ENCODE measurements at regions not wholly inside any gene's neighbourhood (a gene's known extent, or its start where the extent isn't known, plus 50 kb on each side); places are given as distances from the start of the nearest gene placed in this dataset.

DNA sequence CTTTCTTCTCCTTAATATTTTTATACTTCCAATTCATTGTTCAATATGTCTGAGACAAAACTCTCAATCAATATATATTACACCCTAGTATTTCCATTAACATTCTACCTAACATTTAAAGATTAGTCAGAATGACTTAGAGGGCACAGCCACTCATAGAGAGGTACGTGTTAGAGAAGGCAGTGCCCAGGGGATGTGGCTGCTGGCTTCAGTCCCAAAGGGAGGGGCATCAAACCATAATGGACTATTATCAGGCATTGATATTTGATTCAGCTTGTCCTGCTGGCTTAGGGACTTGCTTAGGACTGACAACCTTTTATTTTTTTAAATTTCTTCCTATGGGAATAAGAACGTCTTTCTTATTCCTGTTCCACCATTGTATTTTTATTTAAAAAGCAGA, 1392.0 kb upstream of the ATXN8OS start:
- H3K4me1 ChIP-seq (ENCODE audit: control insufficient read depth, insufficient read depth, low read length) = no peaks in the 10 kb centered on the region
- H3K27ac ChIP-seq (ENCODE audit: control insufficient read depth, insufficient read depth) = no peak overlapping the region
- 0% methylated on average over 2 of the region's 2 CpGs for WGBS (ENCODE audit: insufficient coverage, insufficient replicate concordance, low lambda C conversion rate, missing lambda C conversion rate)
- in situ Hi-C loops (cut with MboI) (no loop called here), intact Hi-C loops (cut with micrococcal nuclease; ENCODE audit: unreplicated experiment) (no loop called here)
- ATAC-seq (peak; percentile 32; the same call in 2 of the 3 replicates), FAIRE-seq (no peak), DNase-seq (ENCODE audit: low read depth, low spot score) (no peak)
- no peaks in the 10 kb centered on the region for H3K9me3 ChIP-seq (replicated peaks; ENCODE audit: control insufficient read depth, insufficient read depth, low read length)
- ChIA-PET SMC1A (ENCODE audit: uncharacterized antibody, unreplicated experiment) (no interaction called here), CTCF (no interaction called here), RAD21 (ENCODE audit: unreplicated experiment) (no interaction called here), POLR2A (no interaction called here)
- H3K79me2 ChIP-seq (ENCODE audit: control insufficient read depth, insufficient read depth, low read length) = no peaks in the 10 kb centered on the region
- no TSS peak for BruUV-seq (replicated peaks)
- H3K27me3 ChIP-seq (replicated peaks in 1 of 2; ENCODE audit: control insufficient read depth in 2 of 2, insufficient read depth in 2 of 2, low read length in 1 of 2) = no peaks in the 10 kb centered on the region
- no peaks in the 10 kb centered on the region for H4K20me1 ChIP-seq (ENCODE audit: control insufficient read depth, insufficient read depth)
- no peak overlapping the region for H3K4me3 ChIP-seq
- H3K36me3 ChIP-seq (ENCODE audit: control insufficient read depth in 2 of 2, insufficient read depth in 2 of 2, low read length in 1 of 2) = no peaks in the 10 kb centered on the region
- no peak overlapping the region for H2AFZ ChIP-seq (ENCODE audit: control insufficient read depth, low read depth, low read length)
- TF ChIP-seq, protein P1, sequence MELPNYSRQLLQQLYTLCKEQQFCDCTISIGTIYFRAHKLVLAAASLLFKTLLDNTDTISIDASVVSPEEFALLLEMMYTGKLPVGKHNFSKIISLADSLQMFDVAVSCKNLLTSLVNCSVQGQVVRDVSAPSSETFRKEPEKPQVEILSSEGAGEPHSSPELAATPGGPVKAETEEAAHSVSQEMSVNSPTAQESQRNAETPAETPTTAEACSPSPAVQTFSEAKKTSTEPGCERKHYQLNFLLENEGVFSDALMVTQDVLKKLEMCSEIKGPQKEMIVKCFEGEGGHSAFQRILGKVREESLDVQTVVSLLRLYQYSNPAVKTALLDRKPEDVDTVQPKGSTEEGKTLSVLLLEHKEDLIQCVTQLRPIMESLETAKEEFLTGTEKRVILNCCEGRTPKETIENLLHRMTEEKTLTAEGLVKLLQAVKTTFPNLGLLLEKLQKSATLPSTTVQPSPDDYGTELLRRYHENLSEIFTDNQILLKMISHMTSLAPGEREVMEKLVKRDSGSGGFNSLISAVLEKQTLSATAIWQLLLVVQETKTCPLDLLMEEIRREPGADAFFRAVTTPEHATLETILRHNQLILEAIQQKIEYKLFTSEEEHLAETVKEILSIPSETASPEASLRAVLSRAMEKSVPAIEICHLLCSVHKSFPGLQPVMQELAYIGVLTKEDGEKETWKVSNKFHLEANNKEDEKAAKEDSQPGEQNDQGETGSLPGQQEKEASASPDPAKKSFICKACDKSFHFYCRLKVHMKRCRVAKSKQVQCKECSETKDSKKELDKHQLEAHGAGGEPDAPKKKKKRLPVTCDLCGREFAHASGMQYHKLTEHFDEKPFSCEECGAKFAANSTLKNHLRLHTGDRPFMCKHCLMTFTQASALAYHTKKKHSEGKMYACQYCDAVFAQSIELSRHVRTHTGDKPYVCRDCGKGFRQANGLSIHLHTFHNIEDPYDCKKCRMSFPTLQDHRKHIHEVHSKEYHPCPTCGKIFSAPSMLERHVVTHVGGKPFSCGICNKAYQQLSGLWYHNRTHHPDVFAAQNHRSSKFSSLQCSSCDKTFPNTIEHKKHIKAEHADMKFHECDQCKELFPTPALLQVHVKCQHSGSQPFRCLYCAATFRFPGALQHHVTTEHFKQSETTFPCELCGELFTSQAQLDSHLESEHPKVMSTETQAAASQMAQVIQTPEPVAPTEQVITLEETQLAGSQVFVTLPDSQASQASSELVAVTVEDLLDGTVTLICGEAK (IDR thresholded peaks at IDR 0.05; ENCODE audit: borderline replicate concordance) = no peak
- no peak for TF ChIP-seq SMARCA5 (IDR thresholded peaks at IDR 0.05)
- no peak for TF ChIP-seq CREB1 (IDR thresholded peaks at IDR 0.05; ENCODE audit: low read depth)
- TF ChIP-seq SKIL (IDR thresholded peaks at IDR 0.05; ENCODE audit: low read depth, poor library complexity, severe bottlenecking) = no peak
- TF ChIP-seq MYB (IDR thresholded peaks at IDR 0.05; ENCODE audit: borderline replicate concordance, low read depth, low read length) = no peak
- TF ChIP-seq, protein P2, sequence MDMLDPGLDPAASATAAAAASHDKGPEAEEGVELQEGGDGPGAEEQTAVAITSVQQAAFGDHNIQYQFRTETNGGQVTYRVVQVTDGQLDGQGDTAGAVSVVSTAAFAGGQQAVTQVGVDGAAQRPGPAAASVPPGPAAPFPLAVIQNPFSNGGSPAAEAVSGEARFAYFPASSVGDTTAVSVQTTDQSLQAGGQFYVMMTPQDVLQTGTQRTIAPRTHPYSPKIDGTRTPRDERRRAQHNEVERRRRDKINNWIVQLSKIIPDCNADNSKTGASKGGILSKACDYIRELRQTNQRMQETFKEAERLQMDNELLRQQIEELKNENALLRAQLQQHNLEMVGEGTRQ (IDR thresholded peaks at IDR 0.05; ENCODE audit: borderline replicate concordance, low read depth, low read length) = no peak
- no peak for TF ChIP-seq SMC3 (IDR thresholded peaks at IDR 0.05; ENCODE audit: borderline replicate concordance, low read length)
- no peak for TF ChIP-seq CHD4 (IDR thresholded peaks at IDR 0.05)
- TF ChIP-seq BACH1 (IDR thresholded peaks at IDR 0.05; ENCODE audit: borderline replicate concordance) = no peak
- no peak for TF ChIP-seq BCL11A (IDR thresholded peaks at IDR 0.05; ENCODE audit: low read depth, low read length)
- TF ChIP-seq CBX3 (IDR thresholded peaks at IDR 0.05; ENCODE audit: borderline replicate concordance, low read depth) = no peak
- no peak for TF ChIP-seq POLR2AphosphoS5 (IDR thresholded peaks at IDR 0.05; ENCODE audit: low read length)
- TF ChIP-seq CHD2 (IDR thresholded peaks at IDR 0.05; ENCODE audit: borderline replicate concordance, low read depth, low read length) = no peak
- no peak for TF ChIP-seq NBN (IDR thresholded peaks at IDR 0.05)
- TF ChIP-seq EP300 (IDR thresholded peaks at IDR 0.05; ENCODE audit: borderline replicate concordance in 1 of 2, control insufficient read depth in 1 of 2, low read depth in 2 of 2, low read length in 2 of 2) = no peak
- TF ChIP-seq POU2F2 (IDR thresholded peaks at IDR 0.05; ENCODE audit: borderline replicate concordance, low read depth, low read length) = no peak
- TF ChIP-seq EED (IDR thresholded peaks at IDR 0.05; ENCODE audit: low read depth) = no peak
- TF ChIP-seq ZNF622 (IDR thresholded peaks at IDR 0.05) = no peak
- TF ChIP-seq ETV6 (conservative IDR thresholded peaks at IDR 0.05 in 1 of 2, IDR thresholded peaks at IDR 0.05 in 1 of 2; ENCODE audit: borderline replicate concordance in 1 of 2, low read depth in 1 of 2) = no peak
- no peak for TF ChIP-seq FOS (IDR thresholded peaks at IDR 0.05; ENCODE audit: borderline replicate concordance, extremely low read depth, insufficient read length)
- no peak overlapping the region for H3K9ac ChIP-seq (ENCODE audit: control insufficient read depth, insufficient read depth, low read length)
- H3K4me2 ChIP-seq (ENCODE audit: control insufficient read depth, insufficient read depth) = no peak overlapping the region
